GM18868 (cell line): ENCODE measurements at regions not wholly inside any gene's neighbourhood (a gene's known extent, or its start where the extent isn't known, plus 50 kb on each side); places are given as distances from the start of the nearest gene placed in this dataset.
A peak's percentile ranks its signal among the peaks of the same experiment; 100 is the strongest.

ENCODE experiments used
- ATAC-seq: cut with Tn5 transposase; IDR thresholded peaks from one replicate; pipeline ENCODE4 v1.9.1; 2021; ENCODE audit warnings: mild to moderate bottlenecking, moderate library complexity; ENCODE audit not compliant: unreplicated experiment

GRCh38 chr16:35480361-35480760 lies 2020.9 kb downstream of the TP53TG3F start:
- no peak for ATAC-seq

- no peak for ATAC-seq
Measured at GRCh38 chr16:35480988-35481387, 2021.6 kb downstream of the TP53TG3F start.

GRCh38 chr16:35485915-35486314 lies 2026.5 kb downstream of the TP53TG3F start:
- ATAC-seq, result no peak

GRCh38 chr16:35492225-35492624 lies 2032.8 kb downstream of the TP53TG3F start:
- no peak for ATAC-seq

GRCh38 chr16:35497399-35497798 lies 2038.0 kb downstream of the TP53TG3F start:
- peak; percentile 72 for ATAC-seq

GRCh38 chr16:35506018-35506897 lies 2046.8 kb downstream of the TP53TG3F start:
- no peak for ATAC-seq

- no peak for ATAC-seq
Measured at GRCh38 chr16:35506898-35507194, 2047.4 kb downstream of the TP53TG3F start.

GRCh38 chr16:35510701-35511100 lies 2051.3 kb downstream of the TP53TG3F start:
- ATAC-seq, result peak; percentile 66

GRCh38 chr16:35516551-35516950 lies 2057.1 kb downstream of the TP53TG3F start:
- ATAC-seq, result no peak

- no peak for ATAC-seq
Measured at GRCh38 chr16:35516971-35517370, 2057.6 kb downstream of the TP53TG3F start.

- ATAC-seq, result no peak
Measured at GRCh38 chr16:35523991-35524390, 2064.6 kb downstream of the TP53TG3F start.

- ATAC-seq, result no peak
Measured at GRCh38 chr16:35525979-35526590, 2066.7 kb downstream of the TP53TG3F start.

GRCh38 chr16:35532576-35532975 lies 2073.2 kb downstream of the TP53TG3F start:
- ATAC-seq, result no peak

GRCh38 chr16:35533683-35534082 lies 2074.3 kb downstream of the TP53TG3F start:
- no peak for ATAC-seq

GRCh38 chr16:35543486-35543885 lies 2084.1 kb downstream of the TP53TG3F start:
- ATAC-seq, result no peak

GRCh38 chr16:35552763-35553162 lies 2093.4 kb downstream of the TP53TG3F start:
- ATAC-seq, result no peak

GRCh38 chr16:35557731-35558130 lies 2098.3 kb downstream of the TP53TG3F start:
- ATAC-seq, result no peak

GRCh38 chr16:35559911-35560636 lies 2100.7 kb downstream of the TP53TG3F start:
- ATAC-seq, result no peak

- no peak for ATAC-seq
Measured at GRCh38 chr16:35560637-35560984, 2101.2 kb downstream of the TP53TG3F start.

- ATAC-seq, result no peak
Measured at GRCh38 chr16:35561346-35561745, 2101.9 kb downstream of the TP53TG3F start.

GRCh38 chr16:35562471-35562870 lies 2103.1 kb downstream of the TP53TG3F start:
- peak; percentile 53 for ATAC-seq

GRCh38 chr16:35562919-35563318 lies 2103.5 kb downstream of the TP53TG3F start:
- no peak for ATAC-seq
